Activated CD4-positive, CD25-positive, alpha-beta regulatory T cell treated with anti-CD3 and anti-CD28 coated beads, Interleukin-2, amount 50 U/mL, for 16 hours (primary cell): ENCODE measurements at regions not wholly inside any gene's neighbourhood (a gene's known extent, or its start where the extent isn't known, plus 50 kb on each side); places are given as distances from the start of the nearest gene placed in this dataset.
"Not testable (repeated sequence)": the region's sequence is repeated elsewhere in the genome, so short reads cannot be mapped to it uniquely, and the experiment has no call there.

Experiments used
- DNase-seq: peaks from one replicate; pipeline ENCODE4 v3.0.0-alpha.2; 2020; ENCODE audit warnings: low read depth, low spot score

DNA sequence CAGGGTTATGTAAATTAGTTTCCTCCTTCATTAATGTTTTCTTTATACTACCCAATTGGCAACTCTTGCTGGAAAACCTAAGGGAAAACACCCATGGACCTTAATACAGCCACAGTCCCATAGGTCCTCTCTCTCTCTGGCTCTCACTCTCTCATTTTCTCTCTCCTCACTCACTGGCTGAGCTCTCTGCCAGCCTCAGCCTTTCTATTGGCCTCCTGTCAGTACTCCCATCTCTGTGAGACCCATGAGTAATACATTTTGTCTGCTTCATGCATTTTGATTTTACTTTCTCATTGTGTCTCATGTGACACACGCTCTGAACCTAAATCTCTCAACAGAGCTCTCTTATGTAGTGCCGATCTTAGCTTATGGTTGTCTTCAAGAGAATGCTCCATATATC is 907.5 kb downstream of the C6orf118 start:
- DNase-seq: no peak

DNA sequence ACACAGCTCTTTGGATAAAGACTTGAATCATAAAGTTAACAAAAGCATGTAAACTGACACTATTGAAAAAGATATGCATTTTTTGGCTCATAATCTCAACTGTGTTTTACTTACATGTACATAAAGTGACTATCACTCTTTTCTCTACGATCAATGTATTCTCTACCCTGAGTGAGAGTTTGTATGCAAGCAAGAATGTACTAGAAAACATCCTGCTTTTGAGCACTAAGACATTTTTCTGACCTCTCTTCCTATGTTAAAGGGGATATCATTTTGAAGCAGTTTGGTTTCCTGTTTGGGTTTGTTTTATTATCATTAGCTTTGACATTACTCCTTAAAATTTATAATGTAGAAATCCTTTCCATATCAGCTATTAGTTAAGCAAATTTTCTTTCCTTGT is 910.8 kb downstream of the C6orf118 start:
- DNase-seq: no peak

DNA sequence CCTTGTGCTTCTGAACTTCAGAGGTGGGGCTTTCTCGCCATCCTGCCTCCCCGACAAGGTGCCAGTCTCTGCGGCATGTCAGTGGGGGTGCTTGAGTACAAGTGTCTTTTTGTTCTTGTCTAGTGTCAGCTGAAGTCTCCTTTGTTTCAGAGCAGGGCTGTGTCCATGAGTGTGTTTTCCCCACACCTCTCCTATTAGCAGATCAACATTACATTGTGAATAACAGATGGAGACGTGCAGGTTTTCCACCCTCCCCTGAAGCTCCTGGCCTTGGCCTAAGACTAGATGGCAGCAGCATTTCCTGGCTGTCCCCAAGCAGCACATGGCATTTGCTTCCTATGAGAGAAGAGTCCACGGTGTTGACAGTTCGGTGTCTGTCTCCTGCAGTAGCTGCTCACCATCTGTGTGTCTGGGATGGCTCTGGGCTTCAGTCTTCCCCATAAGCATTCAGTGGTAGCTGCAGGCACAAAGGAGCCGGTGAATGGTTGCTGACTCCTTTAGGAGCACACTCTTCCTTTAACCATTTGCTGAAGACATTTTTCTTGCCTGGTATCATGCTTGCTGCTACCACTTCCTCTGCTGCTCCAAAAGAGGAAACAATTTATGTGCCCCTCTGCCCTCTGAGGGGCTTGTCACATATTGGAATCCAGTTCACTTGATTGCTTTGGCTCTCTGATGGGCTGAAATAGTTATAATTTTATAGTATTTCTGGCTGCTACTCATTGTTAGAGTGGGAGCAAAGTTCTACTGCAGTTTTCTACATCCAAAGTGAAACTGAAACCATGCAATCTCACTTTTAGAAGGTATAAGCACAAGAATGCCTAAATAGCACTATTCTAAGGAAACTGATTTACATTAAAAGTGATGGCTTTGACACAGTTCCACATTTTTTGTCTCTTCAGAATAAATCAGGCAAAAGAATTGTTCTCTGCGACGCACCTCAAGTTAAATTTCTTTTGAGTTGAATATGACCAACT is 913.0 kb downstream of the C6orf118 start:
- no peak for DNase-seq

DNA sequence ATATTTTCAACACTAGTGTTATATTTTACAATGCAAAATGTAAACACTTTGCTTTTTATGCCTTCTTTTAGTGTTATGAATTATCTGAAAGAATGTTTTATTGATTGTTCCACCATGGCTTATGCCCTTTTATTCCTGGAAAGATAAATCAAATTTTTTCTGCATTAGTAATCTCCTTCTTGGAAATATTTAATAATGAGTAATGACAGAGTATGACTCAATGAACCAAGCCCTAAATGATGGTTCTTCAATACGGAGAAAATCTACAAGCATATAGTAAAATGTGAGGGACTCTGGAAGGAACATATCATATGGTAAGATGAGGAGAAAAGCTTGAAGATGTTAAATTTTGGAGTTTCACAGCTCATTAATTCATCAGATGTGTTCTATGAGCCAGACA is 929.6 kb downstream of the C6orf118 start:
- no peak for DNase-seq

DNA sequence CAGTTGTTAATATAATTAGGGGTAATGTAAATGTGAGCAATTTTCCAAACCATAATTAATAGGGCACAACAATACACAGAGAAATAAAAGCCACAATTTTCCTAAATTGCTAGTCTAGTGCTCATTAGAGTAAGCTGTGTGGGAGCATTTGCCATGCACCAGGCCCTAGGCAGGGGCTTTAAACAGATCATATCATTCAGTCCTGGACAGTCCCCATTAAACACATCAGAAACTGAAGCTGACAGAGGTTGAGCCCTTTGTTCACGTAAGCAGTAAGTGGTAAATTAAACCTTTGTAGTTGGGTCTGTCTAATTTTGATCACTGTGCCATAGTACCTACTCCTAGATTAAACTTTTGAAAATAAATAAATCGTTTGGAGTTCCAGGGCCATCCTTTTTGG is 931.1 kb downstream of the C6orf118 start:
- DNase-seq: no peak

DNA sequence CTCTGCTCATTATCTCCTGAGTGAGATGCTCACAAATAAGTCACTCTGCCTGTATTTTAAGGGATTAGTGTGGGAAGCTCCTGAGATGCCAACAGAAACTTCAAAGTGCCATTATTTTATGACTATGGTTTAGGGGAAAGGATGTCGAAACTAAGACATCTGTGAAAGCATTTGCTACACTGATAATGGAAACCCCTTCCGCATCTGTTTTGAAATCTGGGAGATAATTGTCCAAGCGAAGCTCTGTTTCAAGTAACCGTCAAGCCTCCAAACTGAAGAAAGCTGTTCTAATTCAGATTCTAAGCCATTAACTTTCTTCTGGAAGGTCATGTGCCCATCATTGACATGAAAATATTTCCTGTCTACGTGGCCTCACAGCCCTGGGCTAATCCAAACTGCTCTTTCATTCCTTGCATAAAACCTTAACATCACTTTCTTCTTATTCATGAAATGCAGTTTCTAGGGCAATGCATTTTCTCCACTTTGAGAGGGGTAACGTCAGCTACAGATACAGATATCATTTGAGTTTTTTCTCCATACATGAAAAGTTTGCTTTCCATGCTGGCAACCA is 932.0 kb downstream of the C6orf118 start:
- no peak for DNase-seq

DNA sequence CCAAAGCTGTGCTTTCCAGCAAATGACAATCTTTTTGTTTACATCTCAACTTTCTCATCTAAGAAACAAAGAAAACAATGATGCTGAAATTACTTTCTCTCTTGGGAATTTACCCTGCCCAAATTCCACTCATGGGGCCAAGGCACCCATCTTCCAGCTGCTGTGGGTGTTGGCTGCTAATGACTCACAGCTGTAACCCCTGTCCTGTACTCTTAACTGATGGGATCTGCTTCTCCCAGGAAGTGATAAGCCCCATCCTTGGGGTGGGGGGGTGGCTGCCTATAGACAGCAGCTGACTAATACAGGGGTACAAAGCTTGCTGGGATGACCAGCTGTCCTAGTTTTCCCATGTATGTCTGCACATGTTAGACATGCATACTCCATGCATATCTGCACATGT is 938.6 kb downstream of the C6orf118 start:
- DNase-seq: no peak

DNA sequence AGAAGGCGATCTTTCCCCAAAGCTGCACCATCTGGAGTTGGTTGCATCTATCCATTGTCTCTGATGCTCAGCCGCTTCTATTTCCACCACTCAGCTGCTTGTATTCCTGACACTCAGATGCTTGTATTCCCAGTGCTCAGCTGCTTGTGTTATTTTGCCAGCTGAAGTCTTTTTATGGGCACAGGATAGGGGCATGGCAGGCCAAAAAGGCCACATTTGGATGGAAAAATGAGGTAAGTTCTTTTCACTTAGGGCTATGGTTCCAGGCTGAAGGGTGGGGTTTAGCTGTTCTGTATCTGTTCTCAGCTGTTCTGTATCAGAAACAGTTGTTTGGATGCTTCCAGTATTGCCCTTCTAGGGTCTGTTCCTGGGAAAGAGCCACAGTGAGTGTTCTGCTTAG is 944.9 kb downstream of the QKI start:
- no peak for DNase-seq

DNA sequence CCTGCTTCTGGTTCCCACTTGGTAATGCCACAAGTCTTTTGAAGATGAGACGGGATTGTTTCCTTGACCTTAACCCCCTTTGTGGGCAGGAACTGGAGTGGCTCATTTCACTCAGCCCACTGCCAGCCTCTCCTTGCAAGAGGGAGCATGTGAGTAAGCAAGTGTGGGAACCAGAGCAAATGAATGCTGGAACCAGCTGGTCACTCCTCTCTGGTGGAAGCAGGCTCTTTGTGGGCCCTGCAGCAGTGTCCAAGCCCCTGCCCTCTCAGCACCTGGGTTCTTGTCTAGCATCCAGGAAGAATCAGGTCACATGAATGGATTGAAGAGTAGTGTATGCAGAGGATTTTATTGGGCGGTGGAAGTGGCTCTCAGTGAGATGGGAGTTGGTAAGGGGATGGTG is 944.5 kb downstream of the QKI start:
- DNase-seq: no peak

DNA sequence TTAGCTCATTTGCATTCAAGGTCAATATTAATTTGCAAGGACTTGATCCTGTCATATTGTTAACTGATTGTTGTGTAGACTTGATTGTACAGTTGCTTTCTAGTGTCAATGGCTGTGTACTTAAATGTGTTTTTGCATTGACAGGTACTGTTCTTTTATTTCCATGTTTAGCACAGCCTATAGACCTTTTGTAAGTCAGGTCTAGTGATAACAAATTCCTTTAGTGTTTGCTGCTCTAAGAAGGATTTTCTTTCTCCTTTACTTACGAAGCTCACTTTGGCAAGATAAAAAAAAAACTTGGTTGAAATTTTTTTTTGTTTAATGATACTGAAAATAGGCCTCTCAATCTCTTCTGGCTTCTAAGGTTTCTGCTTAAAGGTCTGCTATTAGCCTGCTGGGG is 942.3 kb downstream of the QKI start:
- no peak for DNase-seq

DNA sequence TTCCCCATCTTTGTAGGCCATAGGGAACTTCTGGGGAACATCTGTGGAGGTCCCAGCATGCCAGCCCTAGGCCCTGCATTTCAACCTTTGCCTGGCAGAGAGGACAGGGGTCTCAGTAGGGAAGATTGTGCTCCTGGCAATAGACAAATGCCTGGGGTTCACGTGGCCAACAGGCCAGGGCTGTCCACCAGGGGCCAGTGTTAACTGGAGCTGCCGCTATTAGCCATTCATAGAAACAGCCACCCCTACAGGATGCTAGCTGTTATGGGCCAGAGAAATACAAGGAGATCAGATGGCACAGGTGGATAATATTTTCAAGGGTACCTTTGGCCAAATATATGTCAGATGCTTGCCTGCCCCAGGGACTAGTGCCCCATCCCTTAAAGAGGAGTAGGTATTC is 932.9 kb downstream of the QKI start:
- no peak for DNase-seq

DNA sequence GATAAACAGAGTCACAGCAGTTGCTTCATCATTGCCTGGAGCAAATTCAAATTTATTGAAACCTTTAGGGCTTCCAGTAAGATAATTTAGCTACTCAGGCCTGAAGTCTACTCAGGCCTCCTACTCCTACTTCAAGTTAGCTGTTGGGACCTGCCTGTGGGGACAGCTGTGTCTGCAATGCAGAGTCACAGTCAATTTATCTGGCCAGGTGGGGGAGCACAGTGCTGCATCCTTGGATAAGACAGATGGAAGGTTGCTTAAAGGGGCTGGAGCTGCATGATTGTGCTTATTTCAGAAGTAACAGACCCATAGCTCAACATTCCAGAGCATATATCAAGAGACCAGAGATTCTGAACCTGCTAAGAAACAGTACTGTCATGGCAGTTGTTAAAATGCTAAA is 932.1 kb downstream of the QKI start:
- no peak for DNase-seq

DNA sequence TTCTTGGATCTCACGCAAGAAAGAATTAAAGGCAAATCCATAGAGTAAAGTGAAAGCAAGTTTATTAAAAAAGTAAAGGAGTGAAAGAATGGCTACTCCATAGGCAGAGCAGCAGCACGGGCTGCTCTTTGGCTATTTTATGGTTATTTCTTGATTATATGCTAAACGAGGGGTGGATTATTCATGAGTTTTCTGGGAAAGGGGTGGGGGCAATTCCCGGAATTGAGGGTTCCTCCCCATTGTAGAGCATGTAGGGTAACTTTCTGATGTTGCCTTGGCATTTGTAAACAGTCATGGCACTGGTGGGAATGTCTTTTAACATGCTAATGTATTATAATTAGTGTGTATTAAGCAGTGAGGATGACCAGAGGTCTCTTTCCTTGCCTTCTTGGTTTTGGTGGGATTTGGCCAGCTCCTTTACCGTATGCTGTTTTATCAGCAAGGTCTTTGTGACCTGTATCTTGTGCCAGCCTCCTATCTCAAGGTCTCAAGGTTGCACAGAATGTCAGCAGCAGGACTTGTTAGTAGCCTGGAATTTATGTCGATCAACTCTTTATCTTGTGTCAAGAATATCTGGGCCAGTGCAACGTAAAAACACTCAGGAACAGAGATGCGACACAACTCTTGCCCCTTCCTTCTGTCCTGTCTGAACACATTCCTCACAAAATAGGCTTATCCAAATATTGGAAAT is 931.4 kb downstream of the QKI start:
- no peak for DNase-seq

DNA sequence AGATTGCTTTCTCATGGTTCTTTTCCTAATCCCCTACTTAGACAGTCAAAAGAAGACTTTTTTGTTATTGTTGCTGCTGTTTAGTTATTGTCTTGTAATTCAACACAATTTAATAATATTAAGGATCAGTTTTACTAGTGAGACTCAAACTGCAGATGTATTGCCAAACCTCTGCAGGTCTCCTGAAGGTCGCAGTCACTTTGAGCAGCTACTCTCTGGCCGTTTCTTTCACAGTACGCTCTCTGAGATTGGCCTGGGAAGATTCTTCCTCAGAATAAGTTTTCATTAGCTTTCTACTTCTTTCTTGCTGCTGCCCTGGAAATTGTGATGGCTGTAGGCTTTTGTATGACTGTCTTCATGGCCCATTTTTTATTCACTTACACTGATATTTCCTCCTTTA is 930.8 kb downstream of the QKI start:
- DNase-seq: no peak

DNA sequence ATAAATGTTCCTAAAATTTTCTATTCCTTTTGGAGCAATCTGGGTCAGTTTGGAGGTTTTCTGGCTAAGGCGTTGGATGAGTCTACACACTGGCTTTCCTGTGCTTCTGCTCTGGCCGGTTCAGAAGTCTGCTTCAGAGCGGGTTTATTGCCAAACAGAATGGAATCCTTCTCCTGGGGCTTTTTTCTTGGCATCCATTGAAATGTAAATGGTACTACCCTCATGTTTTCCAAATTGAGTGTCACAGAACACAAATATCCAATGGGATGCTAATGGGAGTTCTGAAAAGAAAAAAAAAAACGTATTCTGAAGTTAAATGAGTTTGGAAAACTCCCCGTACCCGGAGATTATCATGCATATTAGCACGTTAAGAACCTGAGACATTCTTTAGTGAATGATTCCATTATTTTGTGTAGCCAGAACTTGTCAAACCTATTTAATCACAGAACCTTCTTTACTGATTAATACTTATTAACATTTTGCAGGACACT is 930.3 kb downstream of the QKI start:
- no peak for DNase-seq

DNA sequence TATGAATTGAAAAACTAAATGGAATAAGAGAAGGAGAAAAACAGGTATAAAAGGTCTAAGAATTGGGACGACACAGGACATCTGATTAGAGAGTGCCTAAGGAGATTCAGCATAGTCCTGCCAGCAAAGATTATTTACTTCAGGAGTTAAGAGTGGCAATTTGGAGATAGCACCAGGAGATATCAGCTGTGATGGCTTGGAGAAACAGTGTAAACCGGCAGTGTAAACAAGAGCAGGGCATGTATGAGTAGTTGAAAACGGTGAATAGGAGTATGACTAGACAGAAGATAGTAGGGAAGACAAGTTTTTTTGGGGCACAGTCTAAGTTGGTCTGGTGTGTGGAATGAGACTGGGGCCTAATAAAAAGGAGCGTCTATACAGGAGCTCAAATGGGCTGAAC is 924.9 kb downstream of the QKI start:
- DNase-seq: not testable (repeated sequence)

DNA sequence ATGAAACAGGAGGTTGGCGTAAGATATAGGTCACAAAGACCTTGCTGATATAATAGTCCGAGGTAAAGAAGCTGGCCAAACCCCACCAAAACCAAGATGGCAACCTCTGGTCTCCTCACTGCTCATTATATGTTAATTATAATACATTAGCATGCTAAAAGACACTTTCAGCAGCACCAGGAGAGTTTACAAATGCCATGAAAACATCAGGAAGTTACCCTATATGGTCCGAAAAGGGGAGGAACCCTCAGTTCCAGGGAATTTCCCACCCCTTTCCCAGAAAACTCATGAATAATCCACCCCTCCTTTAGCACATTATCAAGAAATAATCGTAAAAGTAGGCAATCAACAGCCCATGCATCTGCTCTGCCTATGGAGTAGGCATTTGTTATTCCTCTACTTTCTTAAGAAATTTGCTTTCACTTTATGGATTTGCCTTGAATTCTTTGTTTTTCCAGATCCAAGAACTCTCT is 923.4 kb downstream of the QKI start:
- no peak for DNase-seq

DNA sequence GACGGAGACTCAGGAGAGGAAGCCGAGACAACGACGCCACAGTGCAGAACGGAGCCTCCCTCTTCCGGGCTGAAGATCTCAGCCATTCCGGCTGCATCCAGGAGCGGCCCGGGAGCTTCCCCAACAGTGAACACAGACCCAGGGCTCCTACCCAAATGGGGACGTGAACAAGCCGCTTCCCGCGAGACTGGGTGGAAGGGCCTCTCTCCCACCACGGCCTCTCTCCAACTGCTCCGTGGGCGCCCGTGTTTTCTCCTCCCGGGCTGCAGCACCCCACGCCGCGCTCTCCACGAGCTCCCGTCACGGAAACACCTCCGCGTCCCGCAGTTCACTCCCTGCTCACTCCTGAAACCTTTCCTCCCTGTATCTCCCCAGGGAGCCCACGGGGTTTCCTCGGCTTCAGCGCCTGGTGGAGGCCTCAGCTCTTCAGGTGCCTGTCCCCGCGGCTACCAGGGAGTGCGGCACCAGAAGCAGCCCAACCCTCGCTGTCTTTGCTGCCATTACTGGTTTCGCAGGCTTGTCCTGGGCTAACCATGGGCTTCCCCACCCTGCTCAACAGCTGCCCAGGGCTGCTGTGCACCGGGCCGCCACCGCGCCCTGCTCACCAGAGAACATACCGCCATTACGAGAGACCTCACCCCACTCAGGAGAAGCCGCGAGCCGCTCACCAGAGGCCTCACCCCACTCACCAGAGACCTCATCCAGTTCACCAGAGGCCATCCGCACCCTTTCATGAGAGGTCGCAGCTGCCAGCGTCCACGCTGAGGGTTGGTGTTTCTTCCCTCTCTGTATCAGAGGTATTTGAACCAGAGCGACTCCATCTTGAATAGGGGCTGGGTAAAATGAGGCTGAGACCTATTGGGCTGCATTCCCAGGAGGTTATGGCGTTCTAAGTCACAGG is 922.8 kb downstream of the QKI start:
- DNase-seq: no peak

DNA sequence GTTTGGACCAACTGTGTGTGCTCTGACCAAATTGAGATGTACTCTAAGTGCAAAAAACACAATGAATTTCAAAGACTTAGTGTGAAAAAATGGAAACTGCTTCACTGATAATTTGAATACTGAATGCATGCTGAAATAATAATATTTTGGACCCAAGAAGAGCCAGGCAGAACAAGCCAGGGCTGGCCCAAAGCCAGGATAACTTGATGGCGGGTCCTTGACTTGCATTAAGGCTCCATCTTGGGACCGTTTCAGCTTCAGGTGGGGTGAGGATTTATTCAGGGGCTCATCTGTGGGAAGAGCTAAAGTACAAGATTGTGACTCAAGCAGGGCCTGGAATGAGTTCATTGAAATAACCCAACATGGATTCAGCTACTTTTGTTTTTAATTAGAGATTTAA is 921.9 kb downstream of the QKI start:
- no peak for DNase-seq

DNA sequence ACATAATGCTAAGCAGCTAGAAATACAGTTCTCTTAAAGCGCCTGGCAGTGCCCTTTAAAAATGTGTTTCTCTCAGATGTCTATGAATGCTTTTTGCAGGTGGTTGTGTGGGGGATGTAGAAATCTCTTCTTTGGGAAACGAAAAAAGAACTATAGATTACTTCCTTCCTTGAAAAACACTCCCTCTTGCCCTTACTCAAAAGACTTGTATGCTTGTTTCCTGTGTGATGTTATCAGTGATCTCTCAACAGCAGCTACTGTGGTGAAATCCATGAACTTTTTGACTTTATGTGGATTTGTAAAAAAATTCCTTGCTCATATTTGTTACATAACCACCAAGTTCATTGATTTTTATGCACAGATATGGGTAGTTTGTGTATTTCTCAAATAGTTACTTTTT is 916.5 kb downstream of the QKI start:
- DNase-seq: no peak

DNA sequence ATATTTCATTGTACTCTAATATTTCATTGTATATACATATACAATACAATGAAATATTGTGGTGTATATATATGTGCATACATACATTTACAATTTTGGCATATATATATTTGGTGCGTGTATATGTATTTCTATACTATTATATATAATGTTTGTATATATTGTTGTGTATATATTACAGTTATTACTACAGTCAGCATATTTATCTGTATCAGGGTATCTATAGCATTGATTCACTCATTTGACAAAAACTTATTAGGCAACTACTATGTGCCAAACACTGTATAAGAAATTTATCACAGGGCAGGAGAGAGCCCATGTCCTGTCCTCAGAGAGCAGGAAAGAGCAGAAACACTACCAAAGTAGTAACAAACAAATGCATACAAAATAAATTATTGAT is 910.6 kb downstream of the QKI start:
- no peak for DNase-seq
